ENCODE measurements at regions not wholly inside any gene's neighbourhood (a gene's known extent, or its start where the extent isn't known, plus 50 kb on each side); places are given as distances from the start of the nearest gene placed in this dataset.

- TF ChIP-seq YY1 (IDR thresholded peaks at IDR 0.05; ENCODE audit: insufficient read depth, insufficient read length) (no peak), ZNF274 (IDR thresholded peaks at IDR 0.05; ENCODE audit: low read depth, low read length) (no peak), SUZ12 (IDR thresholded peaks at IDR 0.05; ENCODE audit: extremely low read depth, insufficient read depth, insufficient read length) (no peak)
Measured at GRCh38 chr2:82539280-82539621, 1919.8 kb downstream of the SUCLG1 start.

All from NT2/D1 (cell line).